GM12801 (cell line): ENCODE measurements at regions not wholly inside any gene's neighbourhood (a gene's known extent, or its start where the extent isn't known, plus 50 kb on each side); places are given as distances from the start of the nearest gene placed in this dataset.

Experiments used
- TF ChIP-seq, protein P1 (sequence below): IDR thresholded peaks from one replicate; pipeline ENCODE4 v1.5.1; 2011; ENCODE audit warnings: control low read depth; ENCODE audit not compliant: insufficient read length; ENCODE audit errors: extremely low read depth

DNA sequence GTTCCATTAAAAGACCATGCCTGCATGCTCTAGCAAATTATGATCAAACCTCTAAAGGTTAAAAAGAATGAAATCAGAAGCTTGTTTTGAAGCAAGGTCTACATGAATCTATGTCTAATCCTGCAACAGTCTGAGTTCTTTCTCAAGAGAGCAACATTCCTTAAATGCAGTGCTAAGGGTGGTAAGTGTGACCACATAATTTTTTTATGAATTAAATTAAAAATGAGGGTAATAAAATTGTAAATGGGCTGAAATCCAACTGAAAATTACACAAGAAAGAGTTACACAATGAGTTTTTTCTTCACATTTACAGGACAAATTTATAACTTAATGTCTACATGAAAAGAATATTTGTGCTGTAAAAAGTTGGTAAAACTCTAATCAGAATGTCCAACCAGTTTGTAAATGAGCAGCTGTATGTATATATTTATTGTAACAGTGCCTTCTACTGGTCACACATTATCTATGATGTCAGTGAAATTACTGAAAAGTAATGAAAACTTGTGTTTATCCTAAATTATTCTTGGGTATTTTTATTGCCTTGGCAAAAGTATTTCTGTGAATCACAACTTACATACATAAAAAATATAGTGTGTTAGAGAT is 336.3 kb upstream of the PITX2 start:
- TF ChIP-seq, protein P1, sequence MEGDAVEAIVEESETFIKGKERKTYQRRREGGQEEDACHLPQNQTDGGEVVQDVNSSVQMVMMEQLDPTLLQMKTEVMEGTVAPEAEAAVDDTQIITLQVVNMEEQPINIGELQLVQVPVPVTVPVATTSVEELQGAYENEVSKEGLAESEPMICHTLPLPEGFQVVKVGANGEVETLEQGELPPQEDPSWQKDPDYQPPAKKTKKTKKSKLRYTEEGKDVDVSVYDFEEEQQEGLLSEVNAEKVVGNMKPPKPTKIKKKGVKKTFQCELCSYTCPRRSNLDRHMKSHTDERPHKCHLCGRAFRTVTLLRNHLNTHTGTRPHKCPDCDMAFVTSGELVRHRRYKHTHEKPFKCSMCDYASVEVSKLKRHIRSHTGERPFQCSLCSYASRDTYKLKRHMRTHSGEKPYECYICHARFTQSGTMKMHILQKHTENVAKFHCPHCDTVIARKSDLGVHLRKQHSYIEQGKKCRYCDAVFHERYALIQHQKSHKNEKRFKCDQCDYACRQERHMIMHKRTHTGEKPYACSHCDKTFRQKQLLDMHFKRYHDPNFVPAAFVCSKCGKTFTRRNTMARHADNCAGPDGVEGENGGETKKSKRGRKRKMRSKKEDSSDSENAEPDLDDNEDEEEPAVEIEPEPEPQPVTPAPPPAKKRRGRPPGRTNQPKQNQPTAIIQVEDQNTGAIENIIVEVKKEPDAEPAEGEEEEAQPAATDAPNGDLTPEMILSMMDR: no peak

DNA sequence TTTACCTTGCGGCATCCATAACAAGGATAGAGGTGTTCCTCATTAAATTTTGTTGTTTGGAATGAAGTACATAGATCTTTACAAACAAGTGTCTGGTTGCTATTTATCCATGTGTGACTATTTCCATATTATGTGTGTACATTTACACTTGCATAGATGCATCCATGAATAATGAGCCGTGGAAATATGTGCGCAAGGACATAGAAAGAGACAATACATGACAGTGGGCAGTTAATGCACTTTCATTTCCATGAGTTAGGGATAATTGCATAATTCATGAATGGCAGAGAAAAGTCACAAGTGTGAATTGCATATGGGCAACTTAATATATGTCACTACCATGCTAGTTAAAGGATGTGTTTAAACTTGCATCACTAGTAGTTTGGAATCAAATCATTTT is 338.2 kb upstream of the PITX2 start:
- TF ChIP-seq, protein P1: no peak

DNA sequence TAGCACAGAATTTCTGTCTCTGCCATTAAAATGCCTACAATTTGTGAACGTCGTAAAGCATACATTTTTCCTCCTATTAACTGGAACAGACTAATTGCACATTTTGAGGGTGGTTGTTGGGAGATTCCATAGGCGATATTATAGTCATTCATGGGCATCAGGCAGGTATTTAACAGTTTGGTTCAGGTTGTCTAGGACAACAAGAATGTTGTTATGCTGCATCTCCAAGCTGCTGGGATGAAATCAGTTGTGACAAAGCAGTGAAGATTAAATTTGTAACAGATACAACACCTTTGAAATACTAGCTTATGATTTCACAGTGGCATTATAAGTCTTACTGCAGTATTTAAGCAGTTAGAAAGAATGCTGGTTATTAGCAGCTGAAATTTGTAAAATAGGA is 339.7 kb upstream of the PITX2 start:
- TF ChIP-seq, protein P1: no peak

DNA sequence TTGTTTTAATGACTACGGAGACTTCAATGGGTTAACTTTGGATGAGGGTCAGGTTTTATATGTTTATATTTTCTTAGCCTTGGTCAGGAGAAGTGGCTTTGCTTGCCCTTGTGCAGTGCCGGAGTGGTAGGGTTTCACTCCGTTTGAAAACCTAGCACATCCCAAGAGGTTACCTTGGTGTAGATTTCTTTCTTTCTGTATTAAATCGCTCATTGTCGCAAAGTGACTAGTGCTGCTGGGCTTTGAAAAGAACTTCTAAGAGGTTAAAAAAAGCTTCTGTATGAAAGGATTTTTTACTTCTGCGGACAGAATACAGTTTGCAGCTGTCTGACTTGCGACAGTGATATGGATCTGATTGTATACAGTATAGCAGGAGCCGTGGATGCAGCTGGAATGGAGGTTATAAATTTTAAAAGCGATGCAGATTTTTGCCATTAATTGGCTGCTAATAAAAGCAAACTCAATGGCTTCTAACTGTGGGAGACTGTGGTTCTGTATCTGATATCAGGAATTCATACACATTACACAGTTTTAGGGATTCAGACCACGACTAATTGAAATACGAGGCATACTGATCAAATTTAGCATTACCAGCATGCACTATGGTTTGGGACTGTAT is 340.9 kb upstream of the PITX2 start:
- TF ChIP-seq, protein P1: no peak

DNA sequence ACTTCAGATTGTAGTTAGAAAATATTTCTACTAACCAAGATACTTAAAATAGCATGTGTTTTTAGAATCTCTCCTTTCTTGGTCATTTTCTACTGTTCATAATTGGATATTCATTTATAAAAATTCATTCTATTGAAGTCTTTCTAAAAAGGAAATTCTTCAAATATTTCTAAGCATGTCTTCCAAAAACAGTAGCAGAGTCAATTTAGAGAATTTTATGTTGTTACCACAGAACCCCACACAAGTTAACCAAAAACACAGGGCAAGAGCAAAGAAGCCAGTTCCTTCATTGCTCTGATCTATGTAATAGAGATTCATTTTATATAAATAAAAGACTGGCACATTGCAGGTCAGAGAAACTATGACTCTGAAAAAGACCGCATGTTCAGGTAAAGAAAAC is 345.1 kb upstream of the PITX2 start:
- TF ChIP-seq, protein P1: no peak

DNA sequence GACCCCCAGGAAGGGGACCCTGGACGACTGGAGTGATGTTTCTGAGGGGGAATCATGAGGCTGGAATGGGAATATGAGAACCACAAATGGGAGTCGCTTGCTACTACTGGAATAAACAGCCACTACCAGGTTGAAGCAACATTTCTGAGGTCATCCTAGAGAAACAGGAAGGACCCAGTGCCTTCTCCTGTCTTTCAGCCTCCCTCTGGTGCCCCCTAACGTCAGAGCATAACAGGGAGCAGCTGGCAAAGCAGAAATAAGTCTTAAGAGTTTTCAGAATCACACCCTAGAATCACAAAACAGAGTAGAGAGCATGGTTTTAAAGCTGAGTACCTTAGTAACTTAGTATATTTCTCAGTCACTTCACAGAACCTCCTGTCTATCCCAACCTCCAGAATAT is 347.8 kb upstream of the PITX2 start:
- TF ChIP-seq, protein P1: no peak

DNA sequence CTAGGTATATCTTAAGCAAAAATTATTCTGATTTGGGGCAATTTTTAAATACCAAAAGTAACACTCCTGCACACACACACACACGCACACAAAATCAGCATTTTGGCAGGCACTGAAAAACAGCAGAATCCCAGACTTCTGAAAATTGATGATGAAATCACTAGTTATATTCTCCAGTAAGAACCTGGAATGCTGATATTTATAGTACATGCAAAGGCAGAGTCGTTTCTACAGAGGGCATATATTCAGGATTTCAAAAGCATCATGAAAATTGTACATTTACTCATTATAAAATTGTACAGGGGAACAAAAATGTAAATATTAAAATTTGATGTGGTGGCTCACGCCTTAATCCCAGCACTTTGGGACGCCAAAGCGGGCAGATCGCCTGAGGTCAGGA is 352.5 kb upstream of the PITX2 start:
- TF ChIP-seq, protein P1: no peak
